PFSK-1 (cell line): ENCODE measurements at regions not wholly inside any gene's neighbourhood (a gene's known extent, or its start where the extent isn't known, plus 50 kb on each side); places are given as distances from the start of the nearest gene placed in this dataset.

Source experiments
- POLR2AphosphoS5 ChIP-seq: IDR thresholded peaks from 2 replicates; pipeline ENCODE4 v1.6.1; 2012; ENCODE audit warnings: low read depth, mild to moderate bottlenecking, control low read depth, low read length, moderate library complexity
- REST ChIP-seq, 2 experiments: IDR thresholded peaks; 2 replicates each; pipeline versions ENCODE4 v1.6.1 to v1.8.0; 2011 to 2012; ENCODE audit warnings: low read depth in 2 of 2, low read length in 2 of 2, control low read depth in 1 of 2, inconsistent platforms in 1 of 2, mild to moderate bottlenecking in 1 of 2, moderate library complexity in 1 of 2; ENCODE audit not compliant: insufficient read depth in 1 of 2
- SIN3A ChIP-seq: IDR thresholded peaks from 2 replicates; pipeline ENCODE4 v1.6.1; 2012; ENCODE audit warnings: mild to moderate bottlenecking, low read length, moderate library complexity, borderline replicate concordance; ENCODE audit not compliant: insufficient read depth
- TAF1 ChIP-seq: IDR thresholded peaks from 2 replicates; pipeline ENCODE4 v1.6.1; 2012; ENCODE audit warnings: low read length, control low read depth, borderline replicate concordance; ENCODE audit not compliant: insufficient read depth

- no peak for TF ChIP-seq POLR2AphosphoS5
- no peak for TF ChIP-seq TAF1
- TF ChIP-seq REST (IDR thresholded peaks at IDR 0.05; ENCODE audit: insufficient read depth in 1 of 2, low read depth in 2 of 2, low read length in 2 of 2), result no peak
- no peak for TF ChIP-seq SIN3A
Observed at GRCh38 chr5:172553167-172553566, 87.9 kb upstream of the NEURL1B start.
